Panc1 (cell line): ENCODE measurements at regions not wholly inside any gene's neighbourhood (a gene's known extent, or its start where the extent isn't known, plus 50 kb on each side); places are given as distances from the start of the nearest gene placed in this dataset.

ENCODE experiments used
- ATAC-seq: fragments of 200-7000 bp; cut with Tn5 transposase; 2 replicates; pipeline ENCODE4 v1.9.1; 2020; ENCODE audit warnings: mild to moderate bottlenecking, moderate library complexity
- BruUV-seq: library from RNA; stranded (reverse); fragments of 400-500 nt; replicated peaks from 2 replicates; lab custom pipeline; 2021; lab: Mats Ljungman, UMichigan
- CTCF ChIA-PET: fragments of 300-600 bp; sonication (Branson Sonifier 250); formaldehyde crosslinking; loops from one replicate; lab custom pipeline; 2022; ENCODE audit warnings: antibody characterized with exemption; lab: Charles Lee
- POLR2A ChIA-PET: fragments of 300-600 bp; sonication (Branson Sonifier 250); formaldehyde crosslinking; loops from one replicate; lab custom pipeline; 2022; ENCODE audit warnings: antibody characterized with exemption; lab: Charles Lee
- DNase-seq: peaks from one replicate; pipeline ENCODE4 v3.0.0-alpha.2; 2010; ENCODE audit warnings: low read depth, low spot score
- H3K27ac ChIP-seq: 2 replicates; pipeline ENCODE4 v1.5.1; 2011; ENCODE audit warnings: mild to moderate bottlenecking, low read length, inconsistent platforms
- H3K27me3 ChIP-seq: fragments of 200-500 bp; sonication (Bioruptor generic); 2 replicates; pipeline ENCODE4 v1.6.0; 2014; ENCODE audit warnings: low read length, inconsistent platforms; ENCODE audit not compliant: control insufficient read depth, insufficient read depth
- H3K36me3 ChIP-seq: fragments of 200-500 bp; sonication (Bioruptor generic); 2 replicates; pipeline ENCODE4 v1.5.1; 2014; ENCODE audit warnings: inconsistent platforms, mild to moderate bottlenecking, low read length, moderate library complexity; ENCODE audit not compliant: control insufficient read depth, insufficient read depth
- H3K4me1 ChIP-seq: 2 replicates; pipeline ENCODE4 v1.5.1; 2011; ENCODE audit warnings: inconsistent platforms, mild to moderate bottlenecking, low read length, moderate library complexity; ENCODE audit not compliant: control insufficient read depth, insufficient read depth
- H3K4me3 ChIP-seq, 2 experiments: 2 replicates each; pipeline ENCODE4 v1.5.1; 2011 to 2012; ENCODE audit warnings: low read depth in 2 of 2, low read length in 2 of 2, mild to moderate bottlenecking in 2 of 2, inconsistent platforms in 1 of 2, moderate library complexity in 1 of 2
- H3K9me3 ChIP-seq: fragments of 200-500 bp; sonication (Bioruptor generic); 2 replicates; pipeline ENCODE4 v1.5.1; 2014; ENCODE audit warnings: low read depth, mild to moderate bottlenecking, inconsistent platforms, low read length, moderate library complexity; ENCODE audit not compliant: control insufficient read depth, insufficient read depth
- CTCF ChIP-seq: fragments of 450-650 bp; IDR thresholded peaks from 2 replicates; pipeline ENCODE4 v1.5.1; 2017; ENCODE audit warnings: mild to moderate bottlenecking
- POLR2AphosphoS5 ChIP-seq: IDR thresholded peaks from 2 replicates; pipeline ENCODE4 v1.6.1; 2012; ENCODE audit warnings: mild to moderate bottlenecking, low read depth, low read length, moderate library complexity
- REST ChIP-seq, 2 experiments: IDR thresholded peaks; 2 replicates each; pipeline ENCODE4 v1.6.1; 2011 to 2012; ENCODE audit warnings: low read depth in 2 of 2, control low read depth in 1 of 2, low read length in 1 of 2, mild to moderate bottlenecking in 1 of 2, moderate library complexity in 1 of 2; ENCODE audit not compliant: insufficient read depth in 1 of 2
- SIN3A ChIP-seq: IDR thresholded peaks from 2 replicates; pipeline ENCODE4 v1.6.1; 2012; ENCODE audit warnings: low read depth, mild to moderate bottlenecking, low read length, moderate library complexity, borderline replicate concordance; ENCODE audit not compliant: insufficient read depth
- TCF7L2 ChIP-seq: IDR thresholded peaks from 2 replicates; pipeline ENCODE4 v1.6.1; 2011; ENCODE audit warnings: mild to moderate bottlenecking, low read depth, low read length, inconsistent platforms
- in situ Hi-C: cut with HindIII; loops from 2 replicates; pipeline ENCODE4 v1.10.0; 2016; ENCODE audit warnings: low sequenced_read_pairs, low pct_unique_long_range_greater_than_20kb
- intact Hi-C: fragments of 100-400 bp; cut with micrococcal nuclease; formaldehyde crosslinking; loops from one replicate; pipeline ENCODE4 v1.10.0; 2022; ENCODE audit not compliant: unreplicated experiment

- no TSS peak for BruUV-seq
- H3K36me3 ChIP-seq: no peaks in the 10 kb centered on the region
- in situ Hi-C loops: no loop called here
- TF ChIP-seq SIN3A (no peak), POLR2AphosphoS5 (no peak)
- no peaks in the 10 kb centered on the region for H3K27me3 ChIP-seq
- ATAC-seq: no peak
- H3K9me3 ChIP-seq: no peaks in the 10 kb centered on the region
- H3K27ac ChIP-seq: no peak overlapping the region
- H3K4me1 ChIP-seq: no peaks in the 10 kb centered on the region
- no peak overlapping the region for H3K4me3 ChIP-seq
- DNase-seq: no peak
- CTCF ChIA-PET: interaction anchor here (0.6 kb wide), 1 partner anchor 9 kb away, joined by 6 read pairs; no protein-coding TSS in a partner anchor
- POLR2A ChIA-PET: interaction anchor here (0.6 kb wide), 1 partner anchor 488 kb away, joined by 4 read pairs; no protein-coding TSS in a partner anchor
- intact Hi-C loops: no loop called here
Measured at GRCh38 chr16:87053016-87053982, 263.9 kb downstream of the C16orf95 start.

- intact Hi-C loops: no loop called here
- Histone ChIP-seq H3K27ac (no peak overlapping the region), H3K36me3 (no peaks in the 10 kb centered on the region), H3K4me3 (no peak overlapping the region), H3K4me1 (no peaks in the 10 kb centered on the region), H3K27me3 (no peaks in the 10 kb centered on the region), H3K9me3 (no peaks in the 10 kb centered on the region)
- TF ChIP-seq SIN3A (no peak), TCF7L2 (no peak), CTCF (no peak), REST (IDR thresholded peaks at IDR 0.05; ENCODE audit: insufficient read depth in 1 of 2, low read depth in 2 of 2, low read length in 1 of 2) (no peak), POLR2AphosphoS5 (no peak)
- DNase-seq (no peak), ATAC-seq (no peak)
- no TSS peak for BruUV-seq
- ChIA-PET POLR2A (no interaction called here), CTCF (interaction anchor here (0.6 kb wide), 1 partner anchor 8 kb away, joined by 6 read pairs; no protein-coding TSS in a partner anchor)
- in situ Hi-C loops: no loop called here
Measured at GRCh38 chr16:87054154-87054553, 263.0 kb downstream of the C16orf95 start.

- intact Hi-C loops (no loop called here), in situ Hi-C loops (no loop called here)
- ATAC-seq (no peak), DNase-seq (no peak)
- H3K4me3 ChIP-seq: no peak overlapping the region
- no TSS peak for BruUV-seq
- ChIA-PET POLR2A (no interaction called here), CTCF (no interaction called here)
- TF ChIP-seq TCF7L2 (no peak), SIN3A (no peak), CTCF (no peak), POLR2AphosphoS5 (no peak), REST (IDR thresholded peaks at IDR 0.05; ENCODE audit: insufficient read depth in 1 of 2, low read depth in 2 of 2, low read length in 1 of 2) (no peak)
- no peaks in the 10 kb centered on the region for H3K27me3 ChIP-seq
- no peak overlapping the region for H3K27ac ChIP-seq
- H3K36me3 ChIP-seq: no peaks in the 10 kb centered on the region
- no peaks in the 10 kb centered on the region for H3K9me3 ChIP-seq
- H3K4me1 ChIP-seq: no peaks in the 10 kb centered on the region
Measured at GRCh38 chr16:87054856-87055255, 262.3 kb downstream of the C16orf95 start.
